ENCODE measurements at regions not wholly inside any gene's neighbourhood (a gene's known extent, or its start where the extent isn't known, plus 50 kb on each side); places are given as distances from the start of the nearest gene placed in this dataset.

DNA sequence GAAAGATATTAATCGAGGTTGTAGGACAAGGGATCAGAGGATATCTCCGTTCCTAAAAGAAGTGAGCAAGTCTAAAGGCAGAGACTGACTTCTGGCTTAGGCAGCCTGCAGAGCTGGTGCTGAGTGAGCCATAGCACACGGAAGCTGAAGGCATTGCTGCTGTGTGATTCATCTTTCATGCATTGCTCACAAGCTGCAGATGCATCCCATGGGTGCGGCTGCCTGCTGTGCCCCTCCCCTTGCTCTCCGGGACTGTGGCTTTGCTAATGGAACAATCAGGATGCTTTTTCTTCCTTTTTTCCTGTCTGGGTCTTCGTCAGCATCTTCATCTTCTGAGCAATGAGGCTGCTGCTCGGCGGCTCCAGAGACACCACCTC lies 341.4 kb downstream of the DIRAS2 start:
- no peaks in the 10 kb centered on the region for H3K9me3 ChIP-seq (ENCODE audit: control insufficient read depth, insufficient read depth, low read depth, low read length)
- CTCF ChIA-PET: interaction anchor here (0.6 kb wide), 1 partner anchor 954 kb away, joined by 3 read pairs; no protein-coding TSS in a partner anchor
- POLR2A ChIA-PET: no interaction called here

DNA sequence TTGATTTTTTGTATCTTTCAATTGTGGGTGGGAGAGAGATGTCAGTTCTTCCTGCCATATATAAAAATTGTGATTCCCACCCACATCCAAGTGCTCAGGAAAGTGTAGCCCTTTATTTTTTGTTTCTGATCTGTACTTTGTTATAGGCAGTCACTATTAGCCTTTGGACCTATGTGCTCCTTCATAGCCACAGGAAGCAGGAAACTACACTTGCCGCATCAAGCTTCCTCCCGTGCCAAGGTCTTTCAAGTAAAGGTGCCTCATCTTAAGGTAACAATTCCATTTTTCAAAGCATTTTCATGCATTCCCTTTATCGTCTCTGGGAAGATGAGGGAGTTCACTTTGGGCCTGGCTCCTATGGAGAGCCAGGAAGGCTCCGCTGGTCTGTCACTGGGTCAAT lies 339.0 kb downstream of the DIRAS2 start:
- no peak for TF ChIP-seq ZBTB17 (tag by site-specific recombination; IDR thresholded peaks at IDR 0.05)
- no peak for TF ChIP-seq ZNF16 (tag by site-specific recombination; IDR thresholded peaks at IDR 0.05; ENCODE audit: low read depth)
- Histone ChIP-seq H3K4me1 (ENCODE audit: control insufficient read depth, insufficient read depth, low read length) (no peaks in the 10 kb centered on the region), H3K9me3 (ENCODE audit: control insufficient read depth, insufficient read depth, low read depth, low read length) (no peaks in the 10 kb centered on the region), H3K36me3 (ENCODE audit: control insufficient read depth in 2 of 2, insufficient read depth in 1 of 2, low read length in 2 of 2) (no peaks in the 10 kb centered on the region), H3K4me3 (ENCODE audit: low read depth, low read length) (no peak overlapping the region), H3K27ac (ENCODE audit: extremely low read depth, low read depth, low read length) (no peak overlapping the region)
- ChIA-PET CTCF (interaction anchor here (0.7 kb wide), 1 partner anchor 244 kb away, joined by 5 read pairs; no protein-coding TSS in a partner anchor), POLR2A (interaction anchor here (0.7 kb wide), 1 partner anchor 130 kb away, joined by 3 read pairs; no protein-coding TSS in a partner anchor)

More for the DNA sequence above, 341.4 kb downstream of the DIRAS2 start:
- Histone ChIP-seq H3K36me3 (ENCODE audit: control insufficient read depth in 2 of 2, insufficient read depth in 1 of 2, low read length in 2 of 2) (no peaks in the 10 kb centered on the region), H3K27ac (ENCODE audit: extremely low read depth, low read depth, low read length) (no peak overlapping the region), H3K4me3 (ENCODE audit: low read depth, low read length) (no peak overlapping the region), H3K4me1 (ENCODE audit: control insufficient read depth, insufficient read depth, low read length) (no peaks in the 10 kb centered on the region)
- TF ChIP-seq, protein P1, sequence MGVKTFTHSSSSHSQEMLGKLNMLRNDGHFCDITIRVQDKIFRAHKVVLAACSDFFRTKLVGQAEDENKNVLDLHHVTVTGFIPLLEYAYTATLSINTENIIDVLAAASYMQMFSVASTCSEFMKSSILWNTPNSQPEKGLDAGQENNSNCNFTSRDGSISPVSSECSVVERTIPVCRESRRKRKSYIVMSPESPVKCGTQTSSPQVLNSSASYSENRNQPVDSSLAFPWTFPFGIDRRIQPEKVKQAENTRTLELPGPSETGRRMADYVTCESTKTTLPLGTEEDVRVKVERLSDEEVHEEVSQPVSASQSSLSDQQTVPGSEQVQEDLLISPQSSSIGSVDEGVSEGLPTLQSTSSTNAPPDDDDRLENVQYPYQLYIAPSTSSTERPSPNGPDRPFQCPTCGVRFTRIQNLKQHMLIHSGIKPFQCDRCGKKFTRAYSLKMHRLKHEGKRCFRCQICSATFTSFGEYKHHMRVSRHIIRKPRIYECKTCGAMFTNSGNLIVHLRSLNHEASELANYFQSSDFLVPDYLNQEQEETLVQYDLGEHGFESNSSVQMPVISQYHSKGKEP (tag by site-specific recombination; IDR thresholded peaks at IDR 0.05): peak; percentile 85
- TF ChIP-seq TSHZ1 (tag by site-specific recombination; IDR thresholded peaks at IDR 0.05; ENCODE audit: borderline replicate concordance): no peak
- TF ChIP-seq OSR2 (tag by site-specific recombination; IDR thresholded peaks at IDR 0.05): peak; percentile 47
- no peak for TF ChIP-seq ZNF548 (tag by site-specific recombination; IDR thresholded peaks at IDR 0.05)
- TF ChIP-seq ZIC2 (tag by site-specific recombination; IDR thresholded peaks at IDR 0.05): peak; percentile 70
- no peak for TF ChIP-seq IKZF3 (tag by site-specific recombination; IDR thresholded peaks at IDR 0.05)
- TF ChIP-seq KLF1 (tag by site-specific recombination; IDR thresholded peaks at IDR 0.05): no peak

DNA sequence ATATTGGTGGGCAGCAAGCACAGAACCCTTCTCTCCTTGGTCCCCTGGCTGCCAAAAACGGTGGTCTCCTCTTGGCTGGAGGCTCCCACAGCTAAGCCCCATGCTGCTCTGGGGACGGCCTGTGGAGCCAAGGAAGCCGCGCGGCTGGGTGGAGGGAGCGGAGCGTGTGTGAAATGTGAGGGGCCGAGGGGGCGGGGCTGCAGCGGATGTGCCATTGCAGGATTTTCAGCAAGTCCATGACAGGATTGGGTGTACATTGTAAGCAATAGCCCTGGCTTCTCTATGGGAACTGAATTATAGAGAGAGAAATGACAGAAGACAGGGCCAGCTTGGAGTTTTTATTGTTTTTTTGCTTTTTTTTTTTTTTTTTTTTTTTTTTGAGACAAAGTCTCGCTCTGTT lies 336.5 kb downstream of the DIRAS2 start:
- no peak overlapping the region for H3K27ac ChIP-seq (ENCODE audit: extremely low read depth, low read depth, low read length)
- no peaks in the 10 kb centered on the region for H3K36me3 ChIP-seq (ENCODE audit: control insufficient read depth in 2 of 2, insufficient read depth in 1 of 2, low read length in 2 of 2)
- no peak overlapping the region for H3K4me3 ChIP-seq (ENCODE audit: low read depth, low read length)
- no peaks in the 10 kb centered on the region for H3K9me3 ChIP-seq (ENCODE audit: control insufficient read depth, insufficient read depth, low read depth, low read length)
- no peaks in the 10 kb centered on the region for H3K4me1 ChIP-seq (ENCODE audit: control insufficient read depth, insufficient read depth, low read length)
- no peak for TF ChIP-seq PRDM1 (tag by site-specific recombination; IDR thresholded peaks at IDR 0.05)
- TF ChIP-seq ZXDB (tag by site-specific recombination; IDR thresholded peaks at IDR 0.05): no peak
- no peak for TF ChIP-seq ZNF292 (tag by site-specific recombination; IDR thresholded peaks at IDR 0.05; ENCODE audit: borderline replicate concordance, low read depth)
- no peak for TF ChIP-seq ZNF664 (tag by site-specific recombination; IDR thresholded peaks at IDR 0.05)
- POLR2A ChIA-PET: no interaction called here
- CTCF ChIA-PET: no interaction called here

GRCh38 chr9:90307167-90307833 lies 335.3 kb downstream of the DIRAS2 start:
- H3K4me1 ChIP-seq (ENCODE audit: control insufficient read depth, insufficient read depth, low read length): no peaks in the 10 kb centered on the region
- no peak overlapping the region for H3K4me3 ChIP-seq (ENCODE audit: low read depth, low read length)
- no peaks in the 10 kb centered on the region for H3K9me3 ChIP-seq (ENCODE audit: control insufficient read depth, insufficient read depth, low read depth, low read length)
- no peaks in the 10 kb centered on the region for H3K36me3 ChIP-seq (ENCODE audit: control insufficient read depth in 2 of 2, insufficient read depth in 1 of 2, low read length in 2 of 2)
- POLR2A ChIA-PET: no interaction called here
- TF ChIP-seq ZIC2 (tag by site-specific recombination; IDR thresholded peaks at IDR 0.05) (peak; percentile 77), ZSCAN23 (tag by site-specific recombination; IDR thresholded peaks at IDR 0.05) (no peak)
- CTCF ChIA-PET: interaction anchor here (2.2 kb wide), 1 partner anchor 11 kb away, joined by 6 read pairs; no protein-coding TSS in a partner anchor
- H3K27ac ChIP-seq (ENCODE audit: extremely low read depth, low read depth, low read length): no peak overlapping the region
